Left cardiac atrium (tissue), 4 donors: ENCODE measurements at regions not wholly inside any gene's neighbourhood (a gene's known extent, or its start where the extent isn't known, plus 50 kb on each side); places are given as distances from the start of the nearest gene placed in this dataset.
"Not testable (repeated sequence)": the region's sequence is repeated elsewhere in the genome, so short reads cannot be mapped to it uniquely, and the experiment has no call there.

Experiments used
- ATAC-seq, 2 donors: fragments of 200-7000 bp; cut with Tn5 transposase; one replicate each; pipeline ENCODE4 v1.9.1; 2020; ENCODE audit warnings: mild to moderate bottlenecking in 2 of 2, moderate library complexity in 2 of 2
- DNase-seq: peaks from one replicate; pipeline ENCODE4 v3.0.0-alpha.2; 2020
- intact Hi-C, 2 donors: fragments of 100-400 bp; cut with DNase I; formaldehyde crosslinking; loops; one replicate each; pipeline versions ENCODE4 v1.14.1 to v1.15.1; 2022 to 2023
- donor health status: DM: no; HTN: yes; CAD: no.
- donor health status: DM: no; HTN: yes; CAD: no; lungs with severe emphysema.
- donor health status: DM: yes; HTN: yes; CAD: no.
- donor health status: Dilated cardiomyopathy.

- ATAC-seq, intact Hi-C loops, DNase-seq: not testable (repeated sequence)
Measured at GRCh38 chr16:29202642-29203041, 203.9 kb downstream of the NPIPB11 start.

- DNase-seq, intact Hi-C loops: not testable (repeated sequence)
- ATAC-seq: peak; percentile 8 to 31
Measured at GRCh38 chr16:29202025-29202632, 204.4 kb downstream of the NPIPB11 start.

- peak; percentile 29 to 38 for ATAC-seq
Measured at GRCh38 chr16:29201296-29202024, 205.1 kb downstream of the NPIPB11 start.

DNA sequence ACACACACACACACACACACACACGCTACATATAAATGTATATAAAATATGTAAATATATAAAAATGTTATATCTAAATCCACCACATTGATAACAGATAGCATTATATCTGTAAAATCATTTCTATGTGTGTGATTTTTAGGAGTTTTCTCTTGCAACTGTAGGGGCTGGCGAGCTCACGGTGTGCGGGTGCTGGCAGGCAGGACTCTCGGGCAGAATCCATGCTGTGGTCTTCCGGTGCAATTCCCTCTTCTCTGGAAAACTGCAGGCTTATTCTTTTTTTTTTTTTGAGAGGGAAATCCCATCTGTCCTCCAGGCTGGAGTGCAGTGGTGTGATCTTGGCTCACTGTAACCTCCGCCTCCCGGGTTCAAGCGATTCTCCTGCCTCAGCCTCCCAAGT is 205.8 kb downstream of the NPIPB11 start:
- intact Hi-C loops, ATAC-seq, DNase-seq: not testable (repeated sequence)

More at GRCh38 chr16:29201296-29202024, 205.1 kb downstream of the NPIPB11 start:
- intact Hi-C loops, DNase-seq: not testable (repeated sequence)

GRCh38 chr16:29200135-29200601 is 206.3 kb downstream of the NPIPB11 start:
- ATAC-seq: peak; percentile 40 to 73
- intact Hi-C loops, DNase-seq: not testable (repeated sequence)

DNA sequence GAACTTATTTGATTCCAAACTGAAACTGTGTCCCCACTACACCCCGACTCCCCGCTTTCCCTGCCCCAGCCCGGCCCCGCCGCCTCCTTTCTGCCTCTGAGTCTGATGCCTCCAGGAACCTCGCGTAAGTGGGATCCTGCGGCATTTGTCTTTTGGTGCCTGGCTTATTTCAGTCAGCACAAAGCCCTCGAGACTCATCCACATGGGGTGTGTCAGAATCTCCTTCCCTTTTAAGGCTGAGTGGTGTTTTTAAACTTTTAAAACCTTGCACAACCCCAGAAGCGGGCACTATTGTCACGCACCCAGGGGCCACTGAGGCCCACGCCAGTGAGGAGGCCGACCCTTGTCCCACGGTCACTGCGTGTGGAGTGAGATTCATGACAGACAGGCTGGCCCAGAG is 206.9 kb downstream of the NPIPB11 start:
- DNase-seq, intact Hi-C loops: not testable (repeated sequence)
- ATAC-seq: peak; percentile 36 to 47

DNA sequence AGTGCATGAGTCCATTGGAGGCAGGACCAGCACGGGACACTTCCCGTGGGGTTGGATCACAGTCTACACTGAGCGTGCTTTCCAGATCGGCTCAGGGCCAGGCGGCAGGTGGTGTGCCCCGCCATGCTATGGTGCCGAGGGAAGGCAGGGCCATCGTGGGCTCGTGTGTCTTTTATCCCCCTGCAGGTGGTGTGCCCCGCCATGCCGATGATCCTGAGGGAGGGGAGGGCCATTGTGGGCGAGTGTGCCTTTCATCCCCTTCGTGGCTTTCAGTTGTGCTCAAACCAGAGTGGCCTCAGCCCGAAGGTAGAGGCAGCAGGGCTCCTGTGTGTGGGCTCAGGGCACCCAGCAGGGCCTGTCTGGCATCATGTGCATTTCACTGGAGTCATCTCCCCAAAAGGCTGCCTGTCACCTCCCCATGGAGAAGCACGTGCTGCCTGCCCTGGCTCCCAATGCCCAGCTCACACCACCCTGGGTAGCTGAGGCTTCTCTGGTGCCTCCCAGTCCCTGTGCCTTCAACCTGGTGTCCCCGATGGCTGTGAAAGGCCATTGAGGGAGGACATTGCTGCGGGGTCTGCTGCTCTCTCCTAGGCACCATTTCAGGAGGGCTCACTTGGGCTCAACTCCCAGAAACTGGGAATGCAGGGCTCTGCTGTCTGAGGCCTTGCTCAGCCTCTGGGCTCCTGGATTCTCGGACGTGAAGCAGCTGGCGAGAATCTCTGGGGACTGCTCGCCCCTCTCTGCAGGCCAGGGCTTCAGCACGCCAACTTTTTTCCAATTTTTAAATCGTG is 207.6 kb downstream of the NPIPB11 start:
- DNase-seq: no peak
- peak in 1 of 2 donors; percentile 2 for ATAC-seq
- intact Hi-C loops: no loop called here

GRCh38 chr16:29198231-29198630 is 208.3 kb downstream of the NPIPB11 start:
- ATAC-seq (no peak), DNase-seq (no peak)
- intact Hi-C loops: no loop called here

DNA sequence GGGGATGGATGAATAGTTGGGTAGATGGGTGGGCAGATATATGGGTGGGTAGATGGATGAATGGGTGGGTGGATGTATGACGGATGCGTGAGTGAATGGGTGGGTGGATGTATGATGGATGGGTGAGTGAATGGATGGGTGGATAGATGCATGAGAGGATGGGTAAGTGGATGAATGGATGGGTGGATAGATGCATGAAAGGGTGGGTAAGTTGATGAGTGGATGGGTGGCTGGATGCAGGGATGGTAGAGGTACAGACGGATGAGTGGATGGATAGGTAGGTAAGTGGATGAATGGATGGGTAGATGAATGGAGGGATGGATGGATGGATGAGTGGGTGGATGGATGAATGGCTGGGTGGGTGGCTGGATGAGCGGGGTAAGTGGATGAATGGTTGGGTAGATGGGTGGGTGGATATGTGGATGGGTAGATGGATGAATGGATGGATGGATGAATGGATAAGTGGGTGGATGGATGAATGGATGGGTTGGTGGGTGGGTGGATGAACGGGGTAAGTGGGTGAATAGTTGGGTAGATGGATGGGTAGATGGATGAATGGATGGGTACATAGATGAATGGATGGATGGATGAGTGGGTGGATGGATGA is 208.9 kb downstream of the NPIPB11 start:
- intact Hi-C loops, ATAC-seq, DNase-seq: not testable (repeated sequence)

GRCh38 chr16:29196746-29197145 is 209.8 kb downstream of the NPIPB11 start:
- ATAC-seq, intact Hi-C loops, DNase-seq: not testable (repeated sequence)

DNA sequence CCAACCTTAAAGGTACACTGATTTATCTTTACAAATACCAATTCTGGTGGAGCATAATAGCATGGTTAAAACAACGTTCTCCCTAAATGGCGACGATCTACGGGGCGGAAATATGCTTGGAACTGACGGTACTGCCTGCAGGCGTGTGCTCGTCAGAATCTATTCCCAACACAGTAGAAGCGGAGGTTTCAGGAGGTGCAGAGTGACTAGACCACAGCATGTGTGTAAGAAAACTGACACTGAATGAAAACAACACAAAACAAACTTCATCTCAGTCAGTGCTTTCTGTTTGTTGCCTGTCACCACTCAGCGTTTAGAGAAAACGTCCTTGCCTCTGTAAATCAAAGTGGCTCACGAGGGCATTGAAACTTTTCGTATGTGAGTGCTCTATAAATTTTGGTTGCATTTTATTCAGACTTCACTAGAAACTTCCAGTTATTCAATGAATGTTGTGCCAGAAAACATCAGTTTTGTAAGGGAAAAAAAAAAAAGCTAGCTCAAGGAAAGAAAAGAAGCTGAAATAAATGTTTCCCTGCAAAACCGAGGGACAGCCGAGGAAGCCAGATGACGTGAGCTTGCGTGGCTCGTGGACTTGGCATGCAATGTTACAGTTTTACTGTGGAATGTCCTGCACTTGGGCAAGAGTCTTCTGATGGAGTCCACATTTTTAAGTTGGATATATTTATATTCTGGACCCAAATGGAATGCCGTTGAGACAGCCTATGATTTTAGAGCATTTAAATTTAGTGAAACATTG is 210.4 kb downstream of the LAT start:
- DNase-seq, intact Hi-C loops: not testable (repeated sequence)
- ATAC-seq: peak in 1 of 2 donors; percentile 51

DNA sequence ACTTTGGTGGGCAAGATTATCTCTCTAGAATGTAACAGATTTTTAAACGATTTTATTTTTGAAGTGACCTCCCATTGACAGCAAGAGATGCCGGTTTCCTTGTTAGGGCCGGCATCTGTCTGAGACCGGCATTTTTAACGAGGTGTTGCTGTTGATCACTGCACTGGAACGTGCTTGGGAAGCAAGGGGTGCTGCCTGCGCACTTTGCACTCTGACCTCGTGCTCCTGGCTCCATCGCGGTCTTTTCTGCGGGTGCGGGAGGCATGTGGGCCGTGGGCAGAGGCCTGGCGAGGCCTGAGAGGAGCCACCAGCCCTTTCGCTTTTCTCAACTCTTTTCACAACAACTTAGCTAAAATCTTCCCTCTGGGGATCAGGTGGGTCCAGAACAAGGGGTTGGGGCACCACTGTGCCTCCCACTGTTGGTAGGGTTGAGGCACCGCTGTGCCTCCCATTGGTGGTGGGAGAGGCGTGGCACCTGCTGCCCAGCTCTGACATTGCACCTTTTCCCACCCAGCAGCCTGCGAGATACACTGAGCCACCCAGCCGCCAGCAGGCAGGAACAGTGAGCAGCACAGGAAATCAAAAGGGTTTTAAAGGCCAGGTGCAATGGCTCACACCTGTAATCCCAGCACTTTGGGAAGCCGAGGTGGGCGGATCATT is 209.5 kb downstream of the LAT start:
- DNase-seq, ATAC-seq, intact Hi-C loops: not testable (repeated sequence)

DNA sequence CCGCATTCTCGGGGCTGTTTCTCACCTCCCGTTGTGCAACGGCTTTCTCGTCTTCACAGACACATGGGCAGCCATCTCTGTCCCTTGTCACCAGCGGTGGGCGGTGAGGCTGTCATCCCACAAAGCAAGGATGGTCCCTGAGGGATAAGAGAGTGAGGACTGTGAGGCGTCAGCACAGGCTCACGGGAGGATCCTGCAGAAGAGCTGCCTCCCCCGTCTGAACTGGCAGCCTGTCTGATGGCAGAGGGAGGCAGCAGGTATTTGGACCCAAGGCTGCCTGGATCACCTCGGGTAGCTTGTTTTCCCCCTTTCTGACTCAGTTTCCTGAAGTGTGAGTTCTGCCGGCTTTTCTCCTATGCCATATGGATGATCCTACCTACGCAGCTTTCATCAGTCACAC is 208.8 kb downstream of the LAT start:
- intact Hi-C loops, DNase-seq, ATAC-seq: not testable (repeated sequence)

DNA sequence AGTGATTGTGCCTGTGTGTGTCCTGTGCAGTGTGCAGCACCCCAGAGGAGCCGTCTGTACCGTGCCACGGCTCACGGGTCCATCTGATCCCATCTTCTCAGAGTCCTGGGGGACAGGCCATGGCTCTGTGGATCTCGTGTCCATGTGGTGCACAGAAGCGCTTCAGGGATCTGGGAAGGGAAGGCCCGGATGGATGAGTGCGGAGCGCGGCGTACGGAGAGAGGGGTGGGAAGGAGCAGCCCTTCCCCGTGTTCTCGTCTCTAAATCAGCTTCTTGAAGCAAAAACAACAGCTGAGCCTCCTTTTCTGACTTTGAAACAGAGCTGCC is 208.4 kb downstream of the LAT start:
- ATAC-seq, DNase-seq, intact Hi-C loops: not testable (repeated sequence)

DNA sequence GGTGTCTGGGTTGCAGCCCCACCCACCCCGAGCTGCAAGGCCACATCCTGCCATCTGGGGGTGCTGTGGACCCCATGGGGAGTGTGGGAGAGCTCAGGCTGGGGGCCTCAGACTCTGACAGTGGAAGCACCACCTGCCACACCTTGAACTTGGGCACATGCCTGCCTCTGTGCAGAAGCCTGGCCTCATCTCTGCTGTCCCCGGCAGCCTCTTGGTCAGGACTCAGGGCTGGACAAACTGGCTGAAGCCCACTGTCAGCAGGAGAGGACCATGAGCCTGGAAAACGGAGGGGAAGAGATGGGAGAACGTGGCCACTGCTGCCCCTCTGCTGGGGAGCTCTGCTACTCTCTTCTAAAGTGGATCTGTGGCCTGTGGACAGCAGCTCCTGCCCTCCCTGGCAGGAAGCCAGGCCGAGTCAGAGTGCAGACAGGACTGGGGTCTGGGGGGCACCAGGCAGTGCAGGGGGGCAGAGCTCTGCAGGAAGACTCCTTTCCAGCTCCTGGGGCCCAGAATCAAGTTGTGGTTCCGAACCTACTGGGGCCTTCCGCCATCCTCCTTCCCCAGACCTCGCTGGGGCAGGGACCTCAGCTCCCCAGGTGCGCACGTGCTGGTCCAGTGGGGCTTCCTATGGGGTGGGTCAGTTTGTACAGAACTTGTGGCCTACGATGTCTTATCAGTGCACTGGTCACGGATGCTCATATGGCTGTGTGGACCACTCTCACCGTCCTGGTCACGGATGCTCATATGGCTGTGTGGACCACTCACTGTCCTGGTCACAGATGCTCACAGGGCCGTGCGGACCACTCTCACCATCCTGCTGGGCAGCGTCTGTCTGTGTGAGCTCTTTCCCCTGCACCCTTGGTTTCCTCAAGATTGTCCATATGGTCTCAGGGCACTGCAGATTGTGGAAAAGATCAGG is 207.7 kb downstream of the LAT start:
- no peak for ATAC-seq
- no peak for DNase-seq
- intact Hi-C loops: no loop called here

DNA sequence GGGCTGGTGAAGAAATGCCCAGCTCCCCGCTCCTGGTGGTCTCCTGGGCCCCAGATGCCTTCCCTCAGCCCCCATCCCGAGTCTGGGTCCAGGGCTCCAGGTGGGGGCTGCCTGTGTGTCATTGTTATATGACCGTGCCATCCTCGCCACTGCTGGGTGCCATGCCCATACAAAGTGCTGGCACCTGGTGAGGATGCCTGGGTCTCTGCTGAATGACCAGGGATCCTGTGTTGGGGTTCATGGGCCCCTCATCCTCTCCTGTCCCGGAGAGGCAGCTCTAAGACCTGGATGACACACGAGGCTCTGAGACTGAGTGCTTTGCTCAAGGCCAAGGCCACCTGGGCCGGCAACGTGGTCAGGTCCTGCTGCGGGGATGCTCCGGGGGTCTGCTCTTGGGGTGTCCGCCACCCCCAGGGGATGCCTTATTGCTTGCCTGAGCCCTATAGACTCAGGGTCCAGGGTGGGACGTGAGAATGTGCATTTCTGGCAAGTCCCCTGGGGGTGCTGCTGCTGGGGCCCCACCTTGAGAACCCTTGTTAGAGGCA is 206.9 kb downstream of the LAT start:
- DNase-seq, intact Hi-C loops, ATAC-seq: not testable (repeated sequence)
